Fibroblast of pulmonary artery (primary cell): ENCODE measurements at regions not wholly inside any gene's neighbourhood (a gene's known extent, or its start where the extent isn't known, plus 50 kb on each side); places are given as distances from the start of the nearest gene placed in this dataset.

Experiments used
- DNase-seq: peaks from one replicate; pipeline ENCODE4 v3.0.0-alpha.2; 2010; ENCODE audit warnings: low read depth
- H3K4me3 ChIP-seq: replicated peaks from 2 replicates; pipeline ENCODE4 v1.5.1; 2011; ENCODE audit warnings: low read depth, mild to moderate bottlenecking, control low read depth, low read length, moderate library complexity
- CTCF ChIP-seq: IDR thresholded peaks from 2 replicates; pipeline ENCODE4 v1.5.1; 2011; ENCODE audit warnings: mild to moderate bottlenecking, control low read depth, low read length, inconsistent platforms; ENCODE audit errors: missing control alignments

- TF ChIP-seq CTCF: no peak
- DNase-seq: no peak
- no peak overlapping the region for H3K4me3 ChIP-seq
Measured at GRCh38 chr18:73780218-73780617, 367.4 kb downstream of the FBXO15 start.

GRCh38 chr18:73778032-73778359 lies 369.6 kb downstream of the FBXO15 start:
- no peak overlapping the region for H3K4me3 ChIP-seq
- peak; percentile 35 for DNase-seq
- TF ChIP-seq CTCF: no peak

GRCh38 chr18:73777356-73778031 lies 370.1 kb downstream of the FBXO15 start:
- TF ChIP-seq CTCF: no peak
- no peak overlapping the region for H3K4me3 ChIP-seq
- peak; percentile 14 for DNase-seq

- DNase-seq: no peak
- H3K4me3 ChIP-seq: no peak overlapping the region
Measured at GRCh38 chr18:73774811-73775509, 372.7 kb downstream of the FBXO15 start.

GRCh38 chr18:73768043-73768442 lies 379.6 kb downstream of the FBXO15 start:
- DNase-seq: no peak
- no peak overlapping the region for H3K4me3 ChIP-seq
- TF ChIP-seq CTCF: no peak

More at GRCh38 chr18:73774811-73775509, 372.7 kb downstream of the FBXO15 start:
- TF ChIP-seq CTCF: no peak

- no peak overlapping the region for H3K4me3 ChIP-seq
- DNase-seq: no peak
- TF ChIP-seq CTCF: no peak
Measured at GRCh38 chr18:73766910-73767515, 380.6 kb downstream of the FBXO15 start.
